GM23338 (cell line): ENCODE measurements at regions not wholly inside any gene's neighbourhood (a gene's known extent, or its start where the extent isn't known, plus 50 kb on each side); places are given as distances from the start of the nearest gene placed in this dataset.

Experiments
- CREB1 ChIP-seq: fragments of 250-450 bp; sonication (Bioruptor Pico); IDR thresholded peaks from 2 replicates; pipeline ENCODE4 v1.5.0; 2020; ENCODE audit warnings: low read depth, mild to moderate bottlenecking, moderate library complexity
- EZH2 ChIP-seq: fragments of 200-600 bp; sonication (generic); IDR thresholded peaks from one replicate; pipeline ENCODE4 v1.8.0; 2017; ENCODE audit warnings: antibody characterized with exemption, mild to moderate bottlenecking, low read depth; ENCODE audit not compliant: unreplicated experiment
- EZH2phosphoT487 ChIP-seq: fragments of 200-600 bp; sonication (generic); IDR thresholded peaks from one replicate; pipeline ENCODE4 v1.8.1; 2018; ENCODE audit warnings: antibody characterized with exemption; ENCODE audit not compliant: unreplicated experiment
- JUNB ChIP-seq: IDR thresholded peaks from one replicate; pipeline ENCODE4 v1.6.1; 2016; ENCODE audit warnings: antibody characterized with exemption; ENCODE audit not compliant: unreplicated experiment
- NANOG ChIP-seq: IDR thresholded peaks from 2 replicates; pipeline ENCODE4 v1.6.1; 2016; ENCODE audit warnings: antibody characterized with exemption, borderline replicate concordance
- POLR2AphosphoS5 ChIP-seq: IDR thresholded peaks from 2 replicates; pipeline ENCODE4 v1.6.1; 2016; ENCODE audit warnings: antibody characterized with exemption, low read depth
- STAT1 ChIP-seq: IDR thresholded peaks from one replicate; pipeline ENCODE4 v1.6.1; 2016; ENCODE audit warnings: antibody characterized with exemption; ENCODE audit not compliant: unreplicated experiment
- ZNF114 ChIP-seq: fragments of 250-450 bp; sonication (Bioruptor Pico); IDR thresholded peaks from 2 replicates; pipeline ENCODE4 v1.5.0; 2020; ENCODE audit warnings: mild to moderate bottlenecking, moderate library complexity
- ZNF331 ChIP-seq: fragments of 250-450 bp; sonication (Bioruptor Pico); IDR thresholded peaks from 2 replicates; pipeline ENCODE4 v1.5.0; 2020; ENCODE audit warnings: low read depth, mild to moderate bottlenecking, moderate library complexity
- TF ChIP-seq, protein P1 (sequence below), 2 experiments: fragments of 200-600 bp in 1 of 2; sonication (generic) in 1 of 2; conservative IDR thresholded peaks; 2 replicates each; pipeline versions ENCODE4 v1.5.1 to v1.6.1; 2016 to 2017; ENCODE audit warnings: antibody characterized with exemption in 2 of 2, low read depth in 2 of 2, mild to moderate bottlenecking in 2 of 2, moderate library complexity in 1 of 2
- TF ChIP-seq, protein P2 (sequence below): fragments of 250-450 bp; sonication (Bioruptor Pico); IDR thresholded peaks from 2 replicates; pipeline ENCODE4 v1.5.0; 2020; ENCODE audit warnings: mild to moderate bottlenecking, moderate library complexity
- TF ChIP-seq, protein P3 (sequence below): IDR thresholded peaks from one replicate; pipeline ENCODE4 v1.6.1; 2018; ENCODE audit warnings: antibody characterized with exemption; ENCODE audit not compliant: unreplicated experiment
- TF ChIP-seq, protein P4 (sequence below): IDR thresholded peaks from 2 replicates; pipeline ENCODE4 v1.6.1; 2016; ENCODE audit warnings: antibody characterized with exemption

DNA sequence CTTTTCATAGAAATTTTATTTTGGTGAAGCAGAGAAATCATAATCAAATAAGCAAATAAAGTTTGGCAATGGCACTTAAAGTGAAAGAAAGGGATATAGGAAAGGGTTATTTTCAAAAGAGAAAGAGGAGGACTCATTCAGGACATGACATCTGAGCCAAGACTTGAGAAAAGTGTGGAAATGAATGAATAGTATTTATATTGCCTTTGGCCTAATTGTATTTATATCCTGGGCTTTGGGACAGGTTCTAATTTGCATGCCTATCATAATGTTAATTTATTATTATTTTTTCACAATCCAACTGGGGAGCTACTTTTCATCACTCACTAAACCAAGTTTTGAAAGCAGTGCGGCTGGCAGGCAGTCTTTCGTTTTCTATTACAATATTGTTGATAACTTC, 376.8 kb downstream of the HGF start:
- no peak for TF ChIP-seq EZH2
- TF ChIP-seq EZH2phosphoT487, result no peak
- TF ChIP-seq, protein P1, sequence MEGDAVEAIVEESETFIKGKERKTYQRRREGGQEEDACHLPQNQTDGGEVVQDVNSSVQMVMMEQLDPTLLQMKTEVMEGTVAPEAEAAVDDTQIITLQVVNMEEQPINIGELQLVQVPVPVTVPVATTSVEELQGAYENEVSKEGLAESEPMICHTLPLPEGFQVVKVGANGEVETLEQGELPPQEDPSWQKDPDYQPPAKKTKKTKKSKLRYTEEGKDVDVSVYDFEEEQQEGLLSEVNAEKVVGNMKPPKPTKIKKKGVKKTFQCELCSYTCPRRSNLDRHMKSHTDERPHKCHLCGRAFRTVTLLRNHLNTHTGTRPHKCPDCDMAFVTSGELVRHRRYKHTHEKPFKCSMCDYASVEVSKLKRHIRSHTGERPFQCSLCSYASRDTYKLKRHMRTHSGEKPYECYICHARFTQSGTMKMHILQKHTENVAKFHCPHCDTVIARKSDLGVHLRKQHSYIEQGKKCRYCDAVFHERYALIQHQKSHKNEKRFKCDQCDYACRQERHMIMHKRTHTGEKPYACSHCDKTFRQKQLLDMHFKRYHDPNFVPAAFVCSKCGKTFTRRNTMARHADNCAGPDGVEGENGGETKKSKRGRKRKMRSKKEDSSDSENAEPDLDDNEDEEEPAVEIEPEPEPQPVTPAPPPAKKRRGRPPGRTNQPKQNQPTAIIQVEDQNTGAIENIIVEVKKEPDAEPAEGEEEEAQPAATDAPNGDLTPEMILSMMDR (conservative IDR thresholded peaks at IDR 0.05; ENCODE audit: low read depth in 2 of 2), result no peak
- TF ChIP-seq POLR2AphosphoS5, result no peak
- no peak for TF ChIP-seq CREB1 (CRISPR knock-in tag)
- TF ChIP-seq, protein P2, sequence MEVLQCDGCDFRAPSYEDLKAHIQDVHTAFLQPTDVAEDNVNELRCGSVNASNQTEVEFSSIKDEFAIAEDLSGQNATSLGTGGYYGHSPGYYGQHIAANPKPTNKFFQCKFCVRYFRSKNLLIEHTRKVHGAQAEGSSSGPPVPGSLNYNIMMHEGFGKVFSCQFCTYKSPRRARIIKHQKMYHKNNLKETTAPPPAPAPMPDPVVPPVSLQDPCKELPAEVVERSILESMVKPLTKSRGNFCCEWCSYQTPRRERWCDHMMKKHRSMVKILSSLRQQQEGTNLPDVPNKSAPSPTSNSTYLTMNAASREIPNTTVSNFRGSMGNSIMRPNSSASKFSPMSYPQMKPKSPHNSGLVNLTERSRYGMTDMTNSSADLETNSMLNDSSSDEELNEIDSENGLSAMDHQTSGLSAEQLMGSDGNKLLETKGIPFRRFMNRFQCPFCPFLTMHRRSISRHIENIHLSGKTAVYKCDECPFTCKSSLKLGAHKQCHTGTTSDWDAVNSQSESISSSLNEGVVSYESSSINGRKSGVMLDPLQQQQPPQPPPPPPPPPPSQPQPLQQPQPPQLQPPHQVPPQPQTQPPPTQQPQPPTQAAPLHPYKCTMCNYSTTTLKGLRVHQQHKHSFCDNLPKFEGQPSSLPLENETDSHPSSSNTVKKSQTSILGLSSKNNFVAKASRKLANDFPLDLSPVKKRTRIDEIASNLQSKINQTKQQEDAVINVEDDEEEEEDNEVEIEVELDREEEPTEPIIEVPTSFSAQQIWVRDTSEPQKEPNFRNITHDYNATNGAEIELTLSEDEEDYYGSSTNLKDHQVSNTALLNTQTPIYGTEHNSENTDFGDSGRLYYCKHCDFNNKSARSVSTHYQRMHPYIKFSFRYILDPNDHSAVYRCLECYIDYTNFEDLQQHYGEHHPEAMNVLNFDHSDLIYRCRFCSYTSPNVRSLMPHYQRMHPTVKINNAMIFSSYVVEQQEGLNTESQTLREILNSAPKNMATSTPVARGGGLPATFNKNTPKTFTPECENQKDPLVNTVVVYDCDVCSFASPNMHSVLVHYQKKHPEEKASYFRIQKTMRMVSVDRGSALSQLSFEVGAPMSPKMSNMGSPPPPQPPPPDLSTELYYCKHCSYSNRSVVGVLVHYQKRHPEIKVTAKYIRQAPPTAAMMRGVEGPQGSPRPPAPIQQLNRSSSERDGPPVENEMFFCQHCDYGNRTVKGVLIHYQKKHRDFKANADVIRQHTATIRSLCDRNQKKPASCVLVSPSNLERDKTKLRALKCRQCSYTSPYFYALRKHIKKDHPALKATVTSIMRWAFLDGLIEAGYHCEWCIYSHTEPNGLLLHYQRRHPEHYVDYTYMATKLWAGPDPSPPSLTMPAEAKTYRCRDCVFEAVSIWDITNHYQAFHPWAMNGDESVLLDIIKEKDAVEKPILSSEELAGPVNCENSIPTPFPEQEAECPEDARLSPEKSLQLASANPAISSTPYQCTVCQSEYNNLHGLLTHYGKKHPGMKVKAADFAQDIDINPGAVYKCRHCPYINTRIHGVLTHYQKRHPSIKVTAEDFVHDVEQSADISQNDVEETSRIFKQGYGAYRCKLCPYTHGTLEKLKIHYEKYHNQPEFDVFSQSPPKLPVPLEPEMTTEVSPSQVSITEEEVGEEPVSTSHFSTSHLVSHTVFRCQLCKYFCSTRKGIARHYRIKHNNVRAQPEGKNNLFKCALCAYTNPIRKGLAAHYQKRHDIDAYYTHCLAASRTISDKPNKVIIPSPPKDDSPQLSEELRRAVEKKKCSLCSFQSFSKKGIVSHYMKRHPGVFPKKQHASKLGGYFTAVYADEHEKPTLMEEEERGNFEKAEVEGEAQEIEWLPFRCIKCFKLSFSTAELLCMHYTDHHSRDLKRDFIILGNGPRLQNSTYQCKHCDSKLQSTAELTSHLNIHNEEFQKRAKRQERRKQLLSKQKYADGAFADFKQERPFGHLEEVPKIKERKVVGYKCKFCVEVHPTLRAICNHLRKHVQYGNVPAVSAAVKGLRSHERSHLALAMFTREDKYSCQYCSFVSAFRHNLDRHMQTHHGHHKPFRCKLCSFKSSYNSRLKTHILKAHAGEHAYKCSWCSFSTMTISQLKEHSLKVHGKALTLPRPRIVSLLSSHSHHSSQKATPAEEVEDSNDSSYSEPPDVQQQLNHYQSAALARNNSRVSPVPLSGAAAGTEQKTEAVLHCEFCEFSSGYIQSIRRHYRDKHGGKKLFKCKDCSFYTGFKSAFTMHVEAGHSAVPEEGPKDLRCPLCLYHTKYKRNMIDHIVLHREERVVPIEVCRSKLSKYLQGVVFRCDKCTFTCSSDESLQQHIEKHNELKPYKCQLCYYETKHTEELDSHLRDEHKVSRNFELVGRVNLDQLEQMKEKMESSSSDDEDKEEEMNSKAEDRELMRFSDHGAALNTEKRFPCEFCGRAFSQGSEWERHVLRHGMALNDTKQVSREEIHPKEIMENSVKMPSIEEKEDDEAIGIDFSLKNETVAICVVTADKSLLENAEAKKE, result no peak
- TF ChIP-seq, protein P3, sequence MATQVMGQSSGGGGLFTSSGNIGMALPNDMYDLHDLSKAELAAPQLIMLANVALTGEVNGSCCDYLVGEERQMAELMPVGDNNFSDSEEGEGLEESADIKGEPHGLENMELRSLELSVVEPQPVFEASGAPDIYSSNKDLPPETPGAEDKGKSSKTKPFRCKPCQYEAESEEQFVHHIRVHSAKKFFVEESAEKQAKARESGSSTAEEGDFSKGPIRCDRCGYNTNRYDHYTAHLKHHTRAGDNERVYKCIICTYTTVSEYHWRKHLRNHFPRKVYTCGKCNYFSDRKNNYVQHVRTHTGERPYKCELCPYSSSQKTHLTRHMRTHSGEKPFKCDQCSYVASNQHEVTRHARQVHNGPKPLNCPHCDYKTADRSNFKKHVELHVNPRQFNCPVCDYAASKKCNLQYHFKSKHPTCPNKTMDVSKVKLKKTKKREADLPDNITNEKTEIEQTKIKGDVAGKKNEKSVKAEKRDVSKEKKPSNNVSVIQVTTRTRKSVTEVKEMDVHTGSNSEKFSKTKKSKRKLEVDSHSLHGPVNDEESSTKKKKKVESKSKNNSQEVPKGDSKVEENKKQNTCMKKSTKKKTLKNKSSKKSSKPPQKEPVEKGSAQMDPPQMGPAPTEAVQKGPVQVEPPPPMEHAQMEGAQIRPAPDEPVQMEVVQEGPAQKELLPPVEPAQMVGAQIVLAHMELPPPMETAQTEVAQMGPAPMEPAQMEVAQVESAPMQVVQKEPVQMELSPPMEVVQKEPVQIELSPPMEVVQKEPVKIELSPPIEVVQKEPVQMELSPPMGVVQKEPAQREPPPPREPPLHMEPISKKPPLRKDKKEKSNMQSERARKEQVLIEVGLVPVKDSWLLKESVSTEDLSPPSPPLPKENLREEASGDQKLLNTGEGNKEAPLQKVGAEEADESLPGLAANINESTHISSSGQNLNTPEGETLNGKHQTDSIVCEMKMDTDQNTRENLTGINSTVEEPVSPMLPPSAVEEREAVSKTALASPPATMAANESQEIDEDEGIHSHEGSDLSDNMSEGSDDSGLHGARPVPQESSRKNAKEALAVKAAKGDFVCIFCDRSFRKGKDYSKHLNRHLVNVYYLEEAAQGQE, result no peak
- no peak for TF ChIP-seq JUNB
- TF ChIP-seq, protein P4, sequence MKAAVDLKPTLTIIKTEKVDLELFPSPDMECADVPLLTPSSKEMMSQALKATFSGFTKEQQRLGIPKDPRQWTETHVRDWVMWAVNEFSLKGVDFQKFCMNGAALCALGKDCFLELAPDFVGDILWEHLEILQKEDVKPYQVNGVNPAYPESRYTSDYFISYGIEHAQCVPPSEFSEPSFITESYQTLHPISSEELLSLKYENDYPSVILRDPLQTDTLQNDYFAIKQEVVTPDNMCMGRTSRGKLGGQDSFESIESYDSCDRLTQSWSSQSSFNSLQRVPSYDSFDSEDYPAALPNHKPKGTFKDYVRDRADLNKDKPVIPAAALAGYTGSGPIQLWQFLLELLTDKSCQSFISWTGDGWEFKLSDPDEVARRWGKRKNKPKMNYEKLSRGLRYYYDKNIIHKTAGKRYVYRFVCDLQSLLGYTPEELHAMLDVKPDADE, result no peak
- TF ChIP-seq ZNF114 (CRISPR knock-in tag), result no peak
- TF ChIP-seq NANOG, result no peak
- TF ChIP-seq ZNF331, result no peak
- TF ChIP-seq STAT1, result no peak
